Trophoblast cell (in vitro differentiated cells and primary cell): ENCODE measurements at regions not wholly inside any gene's neighbourhood (a gene's known extent, or its start where the extent isn't known, plus 50 kb on each side); places are given as distances from the start of the nearest gene placed in this dataset.

Experiments used
- DNase-seq, 2 donors: peaks; one replicate each; pipeline ENCODE4 v3.0.0-alpha.2; 2016
- H2AFZ ChIP-seq: 2 replicates; pipeline ENCODE4 v1.6.1; 2013; ENCODE audit warnings: low read length, moderate library complexity, mild to moderate bottlenecking; ENCODE audit not compliant: insufficient read depth, poor library complexity
- H2AK5ac ChIP-seq: 2 replicates; pipeline ENCODE4 v1.6.1; 2013; ENCODE audit warnings: mild to moderate bottlenecking, low read length
- H2BK120ac ChIP-seq: 2 replicates; pipeline ENCODE4 v1.6.1; 2013; ENCODE audit warnings: low read length, mild to moderate bottlenecking, moderate library complexity; ENCODE audit not compliant: insufficient read depth, poor library complexity
- H2BK12ac ChIP-seq: 2 replicates; pipeline ENCODE4 v1.6.1; 2013; ENCODE audit warnings: mild to moderate bottlenecking, low read length, moderate library complexity
- H2BK5ac ChIP-seq: 2 replicates; pipeline ENCODE4 v1.6.1; 2013; ENCODE audit warnings: low read length, low read depth, moderate library complexity, mild to moderate bottlenecking; ENCODE audit not compliant: poor library complexity
- H3K14ac ChIP-seq: 2 replicates; pipeline ENCODE4 v1.6.1; 2013; ENCODE audit warnings: mild to moderate bottlenecking, low read length
- H3K18ac ChIP-seq: 2 replicates; pipeline ENCODE4 v1.6.1; 2013; ENCODE audit warnings: mild to moderate bottlenecking, low read length
- H3K23ac ChIP-seq: 2 replicates; pipeline ENCODE4 v1.6.1; 2013; ENCODE audit warnings: low read length
- H3K27ac ChIP-seq: 2 replicates; pipeline ENCODE4 v1.5.1; 2013; ENCODE audit warnings: low read depth, mild to moderate bottlenecking, inconsistent platforms, low read length, moderate library complexity
- H3K27me3 ChIP-seq: 2 replicates; pipeline ENCODE4 v1.6.1; 2013; ENCODE audit warnings: inconsistent platforms, mild to moderate bottlenecking, low read length, moderate library complexity; ENCODE audit not compliant: insufficient read depth
- H3K36me3 ChIP-seq, 2 experiments: 1 replicate in 1 of 2; 2 replicates in 1 of 2; pipeline ENCODE4 v1.6.1; 2013; ENCODE audit warnings: low read length in 2 of 2, mild to moderate bottlenecking in 2 of 2, moderate library complexity in 1 of 2; ENCODE audit not compliant: insufficient read depth in 2 of 2, control insufficient read depth in 1 of 2
- H3K4ac ChIP-seq: 2 replicates; pipeline ENCODE4 v1.6.1; 2013; ENCODE audit warnings: low read depth, mild to moderate bottlenecking, low read length, moderate library complexity
- H3K4me1 ChIP-seq, 2 experiments: 1 replicate in 1 of 2; 2 replicates in 1 of 2; pipeline ENCODE4 v1.6.1; 2013; ENCODE audit warnings: low read length in 2 of 2, mild to moderate bottlenecking in 2 of 2, moderate library complexity in 1 of 2; ENCODE audit not compliant: insufficient read depth in 2 of 2, control insufficient read depth in 1 of 2
- H3K4me2 ChIP-seq: 2 replicates; pipeline ENCODE4 v1.6.1; 2013; ENCODE audit warnings: inconsistent platforms, mild to moderate bottlenecking, low read length, moderate library complexity
- H3K4me3 ChIP-seq: 2 replicates; pipeline ENCODE4 v1.5.1; 2013; ENCODE audit warnings: mild to moderate bottlenecking, low read depth, low read length, inconsistent platforms
- H3K79me1 ChIP-seq: one replicate; pipeline ENCODE4 v1.6.1; 2013; ENCODE audit warnings: low read length
- H3K79me2 ChIP-seq: 2 replicates; pipeline ENCODE4 v1.6.1; 2013; ENCODE audit warnings: low read length, mild to moderate bottlenecking; ENCODE audit not compliant: control insufficient read depth, insufficient read depth, poor library complexity
- H3K9ac ChIP-seq: 2 replicates; pipeline ENCODE4 v1.6.1; 2013; ENCODE audit warnings: mild to moderate bottlenecking, low read length
- H3K9me3 ChIP-seq: 2 replicates; pipeline ENCODE4 v1.6.1; 2013; ENCODE audit warnings: low read depth, mild to moderate bottlenecking, control low read depth, inconsistent platforms, low read length; ENCODE audit not compliant: insufficient read depth
- H4K12ac ChIP-seq: 2 replicates; pipeline ENCODE4 v1.6.1; 2013; ENCODE audit warnings: low read depth, mild to moderate bottlenecking, low read length, moderate library complexity
- H4K8ac ChIP-seq: 2 replicates; pipeline ENCODE4 v1.6.1; 2013; ENCODE audit warnings: low read depth, mild to moderate bottlenecking, low read length, moderate library complexity
- H4K91ac ChIP-seq: one replicate; pipeline ENCODE4 v1.6.1; 2013; ENCODE audit warnings: low read depth, mild to moderate bottlenecking, low read length, moderate library complexity
- WGBS: extraction: QIAGEN DNeasy Blood & Tissue Kit; methylation state at CpG from one replicate; pipeline ENCODE4 v1.1.7; 2013; ENCODE audit warnings: missing lambda C conversion rate; ENCODE audit not compliant: insufficient read length, insufficient coverage; ENCODE audit errors: extremely low coverage; 5-methylcytosine and 5-hydroxymethylcytosine counted together

DNA sequence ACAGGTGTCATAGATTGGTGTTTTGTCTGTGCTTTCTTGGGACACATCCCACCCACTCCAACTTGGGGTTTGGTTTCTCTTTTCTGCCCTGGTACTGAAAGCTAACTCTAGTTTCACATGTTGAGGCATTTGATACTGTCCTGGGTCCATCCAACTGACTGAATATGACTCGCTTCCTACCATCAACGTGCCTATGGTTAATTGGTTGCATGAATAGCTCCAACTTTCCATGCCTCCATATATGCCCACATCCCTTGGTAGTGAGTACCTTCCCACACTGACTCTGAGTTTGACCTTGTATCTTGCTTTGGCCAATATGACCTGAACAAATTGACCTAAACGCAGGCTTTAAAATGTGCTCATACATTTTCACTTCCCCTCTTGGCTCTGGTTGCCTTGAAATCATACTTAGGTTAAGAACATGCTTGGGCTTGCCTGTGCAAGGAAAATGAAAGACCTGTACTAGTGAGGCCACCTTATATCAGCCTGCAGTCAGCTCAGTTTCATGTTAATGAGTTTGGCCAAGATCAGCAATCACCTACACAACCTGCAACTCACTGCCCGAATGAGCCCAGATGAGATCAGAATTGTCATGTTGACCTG lies 81.0 kb upstream of the KCNK2 start:
- no peak overlapping the region for H2AK5ac ChIP-seq
- peak overlapping the region; percentile 66 for H3K9ac ChIP-seq
- no peak overlapping the region for H2BK12ac ChIP-seq
- H3K36me3 ChIP-seq, result no peaks in the 10 kb centered on the region
- H2BK5ac ChIP-seq, result no peak overlapping the region
- H4K12ac ChIP-seq, result no peak overlapping the region
- H3K14ac ChIP-seq, result no peak overlapping the region
- peak overlapping the region; percentile 31 for H3K4me2 ChIP-seq
- no peak overlapping the region for H4K8ac ChIP-seq
- H2BK120ac ChIP-seq, result no peak overlapping the region
- H2AFZ ChIP-seq, result no peak overlapping the region
- no peak overlapping the region for H3K23ac ChIP-seq
- WGBS, result no CpG with 5 or more reads among the region's 4 CpGs
- H3K4ac ChIP-seq, result no peak overlapping the region
- no peak overlapping the region for H4K91ac ChIP-seq
- no peak overlapping the region for H3K27ac ChIP-seq
- H3K4me1 ChIP-seq, result no peaks in the 10 kb centered on the region
- H3K27me3 ChIP-seq, result no peaks in the 10 kb centered on the region
- no peaks in the 10 kb centered on the region for H3K9me3 ChIP-seq
- no peaks in the 10 kb centered on the region for H3K79me2 ChIP-seq
- no peak for DNase-seq
- H3K79me1 ChIP-seq, result no peaks in the 10 kb centered on the region
- no peak overlapping the region for H3K4me3 ChIP-seq
- H3K18ac ChIP-seq, result no peak overlapping the region

DNA sequence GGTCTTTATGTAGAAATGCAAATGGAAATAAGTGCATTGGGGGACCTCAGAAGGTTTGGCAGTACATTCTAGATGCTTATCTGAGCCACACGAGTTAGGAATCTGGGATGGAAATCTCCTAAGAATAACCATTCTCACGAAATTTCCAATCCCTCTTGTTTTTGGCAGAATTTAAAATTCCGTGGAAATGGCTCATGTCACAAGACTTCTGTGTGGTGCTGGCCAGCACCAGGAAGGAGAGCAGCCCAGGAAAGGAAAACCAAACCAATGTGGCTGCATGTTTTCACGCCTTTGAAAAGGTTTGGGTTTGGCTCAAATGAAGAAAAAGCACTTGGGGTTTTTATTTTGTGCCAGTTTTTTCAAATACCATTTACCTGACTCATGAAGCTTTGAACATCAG lies 80.1 kb upstream of the KCNK2 start:
- Histone ChIP-seq H3K4me1 (no peaks in the 10 kb centered on the region), H2BK5ac (no peak overlapping the region), H3K27me3 (no peaks in the 10 kb centered on the region), H3K36me3 (no peaks in the 10 kb centered on the region), H3K9me3 (no peaks in the 10 kb centered on the region), H3K23ac (no peak overlapping the region), H2AFZ (no peak overlapping the region), H2BK120ac (no peak overlapping the region), H3K79me2 (no peaks in the 10 kb centered on the region), H3K79me1 (no peaks in the 10 kb centered on the region), H2AK5ac (no peak overlapping the region), H3K18ac (no peak overlapping the region), H3K4me3 (no peak overlapping the region), H3K9ac (no peak overlapping the region), H4K12ac (no peak overlapping the region), H2BK12ac (no peak overlapping the region), H3K14ac (no peak overlapping the region), H4K91ac (no peak overlapping the region), H3K4ac (no peak overlapping the region), H3K4me2 (no peak overlapping the region), H4K8ac (no peak overlapping the region), H3K27ac (no peak overlapping the region)
- peak in 1 of 2 donors; percentile 9 for DNase-seq
- no CpG with 5 or more reads among the region's 4 CpGs for WGBS

DNA sequence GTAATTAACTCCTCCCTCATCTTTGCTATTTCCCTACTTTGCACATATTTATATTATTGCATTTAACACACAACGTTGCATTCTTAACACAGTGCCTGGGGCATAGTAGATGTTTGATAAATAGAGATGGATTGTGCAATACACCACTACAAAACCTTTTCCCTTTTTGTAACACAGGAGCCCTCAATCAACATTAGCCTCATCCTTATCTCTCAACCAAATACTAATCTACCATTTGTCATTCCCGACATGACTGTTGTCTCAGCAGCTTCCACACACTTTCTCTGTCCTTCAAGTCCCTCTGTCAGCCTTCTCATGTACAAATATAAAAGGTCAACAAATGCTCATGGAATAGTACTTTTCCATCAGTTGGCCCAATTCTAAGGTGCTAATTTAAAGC lies 78.9 kb upstream of the KCNK2 start:
- Histone ChIP-seq H2BK12ac (no peak overlapping the region), H2AK5ac (no peak overlapping the region), H3K4me1 (no peaks in the 10 kb centered on the region), H3K4me3 (no peak overlapping the region), H3K4ac (no peak overlapping the region), H3K27me3 (no peaks in the 10 kb centered on the region), H4K12ac (no peak overlapping the region), H3K36me3 (no peaks in the 10 kb centered on the region), H2BK5ac (no peak overlapping the region), H3K79me1 (no peaks in the 10 kb centered on the region), H3K79me2 (no peaks in the 10 kb centered on the region), H3K9me3 (no peaks in the 10 kb centered on the region), H2AFZ (no peak overlapping the region), H3K18ac (no peak overlapping the region), H2BK120ac (no peak overlapping the region), H3K23ac (no peak overlapping the region), H4K91ac (no peak overlapping the region), H3K9ac (no peak overlapping the region), H3K4me2 (no peak overlapping the region), H4K8ac (no peak overlapping the region), H3K27ac (no peak overlapping the region), H3K14ac (no peak overlapping the region)
- peak; percentile 28 to 91 for DNase-seq
- WGBS, result no CpG with 5 or more reads among the region's 2 CpGs

DNA sequence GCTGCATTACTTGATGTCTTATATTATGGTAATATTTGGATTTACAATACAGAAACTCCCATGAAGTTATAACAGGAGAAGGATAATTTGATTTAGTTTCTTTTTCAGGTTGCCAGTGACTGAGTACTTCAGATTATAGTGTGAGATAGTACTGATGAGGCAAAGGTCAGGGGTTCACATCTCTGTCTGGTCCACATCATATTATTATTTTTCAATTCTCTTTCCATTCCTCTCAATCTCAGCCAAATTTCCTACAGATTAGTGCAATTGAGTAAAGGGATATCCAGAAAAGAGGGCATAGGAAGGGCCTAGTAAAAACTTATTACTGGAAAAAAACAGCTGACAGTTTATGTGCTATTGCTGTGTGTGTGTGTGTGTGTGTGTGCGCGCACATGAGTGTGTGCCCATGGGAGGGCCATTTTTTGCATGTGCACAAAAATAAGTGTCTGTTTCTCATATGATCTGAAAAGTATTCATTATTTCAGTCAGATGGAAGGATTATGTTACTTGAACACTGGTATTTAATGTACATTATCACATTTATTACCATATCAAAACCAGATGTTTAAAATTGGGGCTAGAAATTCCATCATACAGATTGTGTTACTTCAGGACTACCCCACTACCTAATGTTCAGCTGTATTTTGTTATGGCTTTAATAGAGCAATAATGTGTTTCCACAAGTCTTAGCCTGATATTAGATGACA lies 78.3 kb upstream of the KCNK2 start:
- Histone ChIP-seq H3K4me2 (no peak overlapping the region), H3K4me1 (no peaks in the 10 kb centered on the region), H3K9ac (no peak overlapping the region), H4K8ac (no peak overlapping the region), H2BK5ac (no peak overlapping the region), H3K79me2 (no peaks in the 10 kb centered on the region), H4K12ac (no peak overlapping the region), H2BK120ac (no peak overlapping the region), H3K4ac (no peak overlapping the region), H3K23ac (no peak overlapping the region), H3K18ac (no peak overlapping the region), H3K27ac (no peak overlapping the region), H3K27me3 (no peaks in the 10 kb centered on the region), H2BK12ac (no peak overlapping the region), H4K91ac (no peak overlapping the region), H3K9me3 (no peaks in the 10 kb centered on the region), H2AK5ac (no peak overlapping the region), H2AFZ (no peak overlapping the region), H3K14ac (no peak overlapping the region), H3K79me1 (no peaks in the 10 kb centered on the region), H3K36me3 (no peaks in the 10 kb centered on the region), H3K4me3 (no peak overlapping the region)
- no peak for DNase-seq
- no CpG with 5 or more reads among the region's 2 CpGs for WGBS
